GM21528 (cell line): ENCODE measurements at regions not wholly inside any gene's neighbourhood (a gene's known extent, or its start where the extent isn't known, plus 50 kb on each side); places are given as distances from the start of the nearest gene placed in this dataset.

ENCODE experiments used
- ATAC-seq: cut with Tn5 transposase; IDR thresholded peaks from one replicate; pipeline ENCODE4 v1.9.1; 2021; ENCODE audit warnings: mild to moderate bottlenecking, moderate library complexity; ENCODE audit not compliant: unreplicated experiment, low FRiP score

GRCh38 chr1:8093221-8093980, 67.3 kb upstream of the ERRFI1 start:
- ATAC-seq: no peak

- ATAC-seq: no peak
These were observed 66.5 kb upstream of the ERRFI1 start for GRCh38 chr1:8092657-8093056.

- no peak for ATAC-seq
These were observed 65.6 kb upstream of the ERRFI1 start for GRCh38 chr1:8091691-8092090.

GRCh38 chr1:8090241-8090702, 64.2 kb upstream of the ERRFI1 start:
- ATAC-seq: no peak

- ATAC-seq: no peak
These were observed 63.6 kb upstream of the ERRFI1 start for GRCh38 chr1:8089535-8090228.

GRCh38 chr1:8086055-8086454, 59.9 kb upstream of the ERRFI1 start:
- no peak for ATAC-seq

GRCh38 chr1:8084913-8085312, 58.8 kb upstream of the ERRFI1 start:
- no peak for ATAC-seq

- ATAC-seq: no peak
These were observed 57.8 kb upstream of the ERRFI1 start for GRCh38 chr1:8083739-8084484.

GRCh38 chr1:8082945-8083344, 56.8 kb upstream of the ERRFI1 start:
- ATAC-seq: no peak

- ATAC-seq: no peak
These were observed 52.1 kb upstream of the ERRFI1 start for GRCh38 chr1:8078176-8078671.

- ATAC-seq: no peak
These were observed 51.5 kb upstream of the ERRFI1 start for GRCh38 chr1:8077602-8078001.

GRCh38 chr1:8077120-8077573, 51.0 kb upstream of the ERRFI1 start:
- no peak for ATAC-seq

GRCh38 chr1:8076176-8076575, 50.1 kb upstream of the ERRFI1 start:
- no peak for ATAC-seq
